ENCODE measurements at regions not wholly inside any gene's neighbourhood (a gene's known extent, or its start where the extent isn't known, plus 50 kb on each side); places are given as distances from the start of the nearest gene placed in this dataset.

DNA sequence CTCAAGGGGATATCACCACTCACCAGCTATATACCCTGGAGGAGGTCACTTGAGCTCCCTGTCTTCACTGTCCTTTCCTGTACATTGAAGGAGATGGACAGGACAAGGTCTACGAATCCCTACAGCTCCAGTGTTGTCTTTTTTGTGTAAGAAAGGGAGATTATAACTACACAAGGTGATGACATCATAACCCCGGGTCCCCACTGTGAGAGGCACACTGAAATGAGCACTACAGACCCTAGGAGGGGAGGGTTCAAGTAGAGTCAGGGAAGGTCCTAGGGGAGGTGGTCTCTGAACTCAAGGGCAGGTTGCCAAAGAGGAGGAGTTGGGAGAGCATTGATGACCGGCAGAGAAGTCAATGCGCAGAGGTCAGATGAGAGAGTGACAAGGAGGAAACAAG, 108.3 kb upstream of the SLC14A2 start:
- H3K27me3 Mint-ChIP-seq: peaks cover 18% of the 10 kb centered on the region
- H3K36me3 ChIP-seq (ENCODE audit: insufficient read depth, low read length): no peaks in the 10 kb centered on the region
- H3K27ac ChIP-seq (ENCODE audit: low read depth in 1 of 2, low read length in 2 of 2): no peak overlapping the region
- H3K4me3 ChIP-seq (ENCODE audit: low read length): no peak overlapping the region
- no peaks in the 10 kb centered on the region for H3K9me3 Mint-ChIP-seq
- no peaks in the 10 kb centered on the region for H3K4me1 Mint-ChIP-seq (ENCODE audit: low read depth)
- ChIA-PET CTCF (no interaction called here), POLR2A (no interaction called here)
- H3K27me3 ChIP-seq (ENCODE audit: control insufficient read depth in 1 of 2, insufficient read depth in 2 of 2, low read length in 2 of 2): peaks cover 0 to 2% of the 10 kb centered on the region in 2 experiments
- no peaks in the 10 kb centered on the region for H3K4me1 ChIP-seq (ENCODE audit: insufficient read depth, low read length)
- TF ChIP-seq, protein P1, sequence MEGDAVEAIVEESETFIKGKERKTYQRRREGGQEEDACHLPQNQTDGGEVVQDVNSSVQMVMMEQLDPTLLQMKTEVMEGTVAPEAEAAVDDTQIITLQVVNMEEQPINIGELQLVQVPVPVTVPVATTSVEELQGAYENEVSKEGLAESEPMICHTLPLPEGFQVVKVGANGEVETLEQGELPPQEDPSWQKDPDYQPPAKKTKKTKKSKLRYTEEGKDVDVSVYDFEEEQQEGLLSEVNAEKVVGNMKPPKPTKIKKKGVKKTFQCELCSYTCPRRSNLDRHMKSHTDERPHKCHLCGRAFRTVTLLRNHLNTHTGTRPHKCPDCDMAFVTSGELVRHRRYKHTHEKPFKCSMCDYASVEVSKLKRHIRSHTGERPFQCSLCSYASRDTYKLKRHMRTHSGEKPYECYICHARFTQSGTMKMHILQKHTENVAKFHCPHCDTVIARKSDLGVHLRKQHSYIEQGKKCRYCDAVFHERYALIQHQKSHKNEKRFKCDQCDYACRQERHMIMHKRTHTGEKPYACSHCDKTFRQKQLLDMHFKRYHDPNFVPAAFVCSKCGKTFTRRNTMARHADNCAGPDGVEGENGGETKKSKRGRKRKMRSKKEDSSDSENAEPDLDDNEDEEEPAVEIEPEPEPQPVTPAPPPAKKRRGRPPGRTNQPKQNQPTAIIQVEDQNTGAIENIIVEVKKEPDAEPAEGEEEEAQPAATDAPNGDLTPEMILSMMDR (IDR thresholded peaks at IDR 0.05): no peak
- no peaks in the 10 kb centered on the region for H3K36me3 Mint-ChIP-seq (ENCODE audit: low read depth)
- H3K27ac Mint-ChIP-seq: no peak overlapping the region
- ATAC-seq (ENCODE audit: poor library complexity) (no peak), DNase-seq (no peak)
- intact Hi-C loops (cut with DNase I, micrococcal nuclease): no loop called here
- H3K4me3 Mint-ChIP-seq: no peak overlapping the region
- no peaks in the 10 kb centered on the region for H3K9me3 ChIP-seq (ENCODE audit: control insufficient read depth in 1 of 2, insufficient read depth in 1 of 2, low read length in 2 of 2)

DNA sequence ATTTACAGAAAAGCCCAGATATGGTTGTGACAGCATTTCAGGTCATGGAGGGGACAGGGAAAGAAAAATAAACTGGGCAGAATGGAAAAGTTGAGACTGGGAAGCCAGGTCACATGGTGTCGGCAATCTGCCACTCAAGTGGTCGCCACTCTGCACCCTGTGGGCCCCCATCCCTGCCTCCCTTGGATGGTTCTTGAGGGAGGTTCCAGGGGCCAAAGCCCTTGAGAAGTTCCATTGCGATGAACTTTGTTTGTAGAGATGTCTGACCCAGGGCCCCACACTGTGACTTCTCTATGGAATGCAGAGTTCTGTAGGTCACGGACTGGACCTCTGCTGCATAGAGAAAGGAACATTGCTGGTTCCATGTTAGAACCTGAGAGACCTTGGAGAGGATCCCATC, 105.7 kb upstream of the SLC14A2 start:
- DNase-seq (no peak), ATAC-seq (ENCODE audit: poor library complexity) (no peak)
- Mint-ChIP-seq H3K27ac (no peak overlapping the region), H3K4me3 (no peak overlapping the region), H3K27me3 (peaks cover 18% of the 10 kb centered on the region), H3K9me3 (no peaks in the 10 kb centered on the region), H3K36me3 (ENCODE audit: low read depth) (no peaks in the 10 kb centered on the region), H3K4me1 (ENCODE audit: low read depth) (no peaks in the 10 kb centered on the region)
- TF ChIP-seq, protein P1 (IDR thresholded peaks at IDR 0.05): no peak
- no peaks in the 10 kb centered on the region for H3K4me1 ChIP-seq (ENCODE audit: insufficient read depth, low read length)
- peaks cover 0 to 2% of the 10 kb centered on the region in 2 experiments for H3K27me3 ChIP-seq (ENCODE audit: control insufficient read depth in 1 of 2, insufficient read depth in 2 of 2, low read length in 2 of 2)
- H3K36me3 ChIP-seq (ENCODE audit: insufficient read depth, low read length): no peaks in the 10 kb centered on the region
- no peak overlapping the region for H3K4me3 ChIP-seq (ENCODE audit: low read length)
- intact Hi-C loops (cut with DNase I, micrococcal nuclease): no loop called here
- no peaks in the 10 kb centered on the region for H3K9me3 ChIP-seq (ENCODE audit: control insufficient read depth in 1 of 2, insufficient read depth in 1 of 2, low read length in 2 of 2)
- POLR2A ChIA-PET: no interaction called here
- CTCF ChIA-PET: no interaction called here
- H3K27ac ChIP-seq (ENCODE audit: low read depth in 1 of 2, low read length in 2 of 2): no peak overlapping the region

DNA sequence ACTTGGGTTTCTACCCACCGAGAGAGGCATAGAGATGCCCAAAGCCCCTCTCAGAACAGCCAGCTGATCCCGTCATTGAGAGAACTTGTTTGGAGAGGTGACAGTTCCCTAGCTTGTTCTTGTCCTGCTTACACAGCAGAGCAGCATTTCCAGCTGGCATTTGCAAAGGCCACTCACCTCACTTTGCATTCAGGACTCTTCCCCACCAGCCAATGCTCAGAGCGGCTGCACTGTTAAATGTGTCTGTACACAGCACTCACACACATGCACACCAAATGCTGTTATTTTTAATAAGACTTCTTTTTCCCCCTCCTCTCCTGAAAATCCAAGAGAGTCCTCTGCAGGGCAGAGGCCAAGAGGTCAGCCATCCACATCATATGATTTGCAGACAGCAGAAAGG, 104.6 kb upstream of the SLC14A2 start:
- intact Hi-C loops (cut with DNase I, micrococcal nuclease): no loop called here
- no peak overlapping the region for H3K27ac Mint-ChIP-seq
- no peaks in the 10 kb centered on the region for H3K9me3 ChIP-seq (ENCODE audit: control insufficient read depth in 1 of 2, insufficient read depth in 1 of 2, low read length in 2 of 2)
- H3K4me3 Mint-ChIP-seq: no peak overlapping the region
- H3K36me3 ChIP-seq (ENCODE audit: insufficient read depth, low read length): no peaks in the 10 kb centered on the region
- peaks cover 0 to 2% of the 10 kb centered on the region in 2 experiments for H3K27me3 ChIP-seq (ENCODE audit: control insufficient read depth in 1 of 2, insufficient read depth in 2 of 2, low read length in 2 of 2)
- H3K36me3 Mint-ChIP-seq (ENCODE audit: low read depth): no peaks in the 10 kb centered on the region
- POLR2A ChIA-PET: no interaction called here
- H3K9me3 Mint-ChIP-seq: no peaks in the 10 kb centered on the region
- no peak for ATAC-seq (ENCODE audit: poor library complexity)
- H3K4me1 ChIP-seq (ENCODE audit: insufficient read depth, low read length): no peaks in the 10 kb centered on the region
- H3K27me3 Mint-ChIP-seq: peaks cover 18% of the 10 kb centered on the region
- H3K4me3 ChIP-seq (ENCODE audit: low read length): no peak overlapping the region
- H3K4me1 Mint-ChIP-seq (ENCODE audit: low read depth): no peaks in the 10 kb centered on the region
- CTCF ChIA-PET: no interaction called here
- H3K27ac ChIP-seq (ENCODE audit: low read depth in 1 of 2, low read length in 2 of 2): no peak overlapping the region
- TF ChIP-seq, protein P1 (IDR thresholded peaks at IDR 0.05): no peak
- DNase-seq: no peak
